ENCODE measurements at regions not wholly inside any gene's neighbourhood (a gene's known extent, or its start where the extent isn't known, plus 50 kb on each side); places are given as distances from the start of the nearest gene placed in this dataset.

DNA sequence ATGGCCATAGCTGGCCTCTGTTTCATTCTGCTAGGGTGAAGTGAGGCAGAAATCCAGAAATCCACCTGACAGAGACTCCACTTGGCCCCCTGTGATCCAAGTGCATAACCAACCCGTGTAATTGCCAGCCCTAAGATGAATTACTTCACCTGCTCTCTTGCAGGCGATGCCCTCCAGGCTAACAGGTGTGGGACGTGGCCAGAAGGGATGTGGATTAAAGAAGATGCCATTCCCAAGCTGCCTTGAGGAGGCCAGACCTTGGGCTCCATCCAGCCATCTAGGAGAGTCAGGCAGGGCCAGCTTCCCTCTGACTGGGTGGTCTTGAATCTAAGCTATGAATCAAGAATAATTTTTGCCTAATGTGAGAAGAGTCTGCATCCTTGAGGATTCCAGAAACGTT is 154.5 kb upstream of the BNIP2 start:
- Histone ChIP-seq H3K4me2 (ENCODE audit: low read length) (no peak overlapping the region), H3K9me2 (ENCODE audit: insufficient read depth) (no peaks in the 10 kb centered on the region), H3K27ac (ENCODE audit: low read depth, low read length) (no peak overlapping the region), H3K79me2 (ENCODE audit: insufficient read depth, low read length) (no peaks in the 10 kb centered on the region), H3K27me3 (ENCODE audit: insufficient read depth, low read length) (peaks cover 56% of the 10 kb centered on the region), H3K9me3 (ENCODE audit: control insufficient read depth in 1 of 2, insufficient read depth in 1 of 2, low read depth in 1 of 2, low read length in 2 of 2) (no peaks in the 10 kb centered on the region), H3K9ac (ENCODE audit: low read length) (no peak overlapping the region), H2AFZ (ENCODE audit: low read depth, low read length, poor library complexity, severe bottlenecking) (no peak overlapping the region), H4K20me1 (ENCODE audit: insufficient read depth) (no peaks in the 10 kb centered on the region), H3K4me1 (ENCODE audit: control insufficient read depth in 1 of 2, insufficient read depth in 2 of 2, low read length in 2 of 2) (no peaks in the 10 kb centered on the region), H3K4me3 (replicated peaks in 1 of 2; ENCODE audit: low read depth in 1 of 2, low read length in 2 of 2) (no peak overlapping the region), H3K36me3 (ENCODE audit: control insufficient read depth in 1 of 2, insufficient read depth in 2 of 2, low read length in 2 of 2) (no peaks in the 10 kb centered on the region)
- TF ChIP-seq CBX3 (IDR thresholded peaks at IDR 0.05; ENCODE audit: low read depth) (no peak), SRF (IDR thresholded peaks at IDR 0.05; ENCODE audit: low read depth) (no peak), EGR1 (IDR thresholded peaks at IDR 0.05; ENCODE audit: low read depth) (no peak), ZFX (IDR thresholded peaks at IDR 0.05) (no peak), YY1 (IDR thresholded peaks at IDR 0.05; ENCODE audit: extremely low read depth, insufficient replicate concordance, low read depth, low read length) (no peak), RAD21 (IDR thresholded peaks at IDR 0.05; ENCODE audit: low read depth) (no peak), CEBPB (IDR thresholded peaks at IDR 0.05; ENCODE audit: low read depth) (no peak), FOSL1 (IDR thresholded peaks at IDR 0.05; ENCODE audit: low read depth) (no peak), POLR2A (IDR thresholded peaks at IDR 0.05; ENCODE audit: borderline replicate concordance, extremely low read depth, insufficient read depth, insufficient read length) (no peak), SP1 (IDR thresholded peaks at IDR 0.05; ENCODE audit: low read depth) (no peak), MAX (IDR thresholded peaks at IDR 0.05) (no peak), TCF7L2 (IDR thresholded peaks at IDR 0.05; ENCODE audit: borderline replicate concordance, extremely low read depth, insufficient read depth, insufficient read length) (no peak), ZNF274 (IDR thresholded peaks at IDR 0.05; ENCODE audit: low read depth, low read length) (no peak), POLR2AphosphoS5 (IDR thresholded peaks at IDR 0.05; ENCODE audit: low read depth, low read length) (no peak)
- TF ChIP-seq, protein P1, sequence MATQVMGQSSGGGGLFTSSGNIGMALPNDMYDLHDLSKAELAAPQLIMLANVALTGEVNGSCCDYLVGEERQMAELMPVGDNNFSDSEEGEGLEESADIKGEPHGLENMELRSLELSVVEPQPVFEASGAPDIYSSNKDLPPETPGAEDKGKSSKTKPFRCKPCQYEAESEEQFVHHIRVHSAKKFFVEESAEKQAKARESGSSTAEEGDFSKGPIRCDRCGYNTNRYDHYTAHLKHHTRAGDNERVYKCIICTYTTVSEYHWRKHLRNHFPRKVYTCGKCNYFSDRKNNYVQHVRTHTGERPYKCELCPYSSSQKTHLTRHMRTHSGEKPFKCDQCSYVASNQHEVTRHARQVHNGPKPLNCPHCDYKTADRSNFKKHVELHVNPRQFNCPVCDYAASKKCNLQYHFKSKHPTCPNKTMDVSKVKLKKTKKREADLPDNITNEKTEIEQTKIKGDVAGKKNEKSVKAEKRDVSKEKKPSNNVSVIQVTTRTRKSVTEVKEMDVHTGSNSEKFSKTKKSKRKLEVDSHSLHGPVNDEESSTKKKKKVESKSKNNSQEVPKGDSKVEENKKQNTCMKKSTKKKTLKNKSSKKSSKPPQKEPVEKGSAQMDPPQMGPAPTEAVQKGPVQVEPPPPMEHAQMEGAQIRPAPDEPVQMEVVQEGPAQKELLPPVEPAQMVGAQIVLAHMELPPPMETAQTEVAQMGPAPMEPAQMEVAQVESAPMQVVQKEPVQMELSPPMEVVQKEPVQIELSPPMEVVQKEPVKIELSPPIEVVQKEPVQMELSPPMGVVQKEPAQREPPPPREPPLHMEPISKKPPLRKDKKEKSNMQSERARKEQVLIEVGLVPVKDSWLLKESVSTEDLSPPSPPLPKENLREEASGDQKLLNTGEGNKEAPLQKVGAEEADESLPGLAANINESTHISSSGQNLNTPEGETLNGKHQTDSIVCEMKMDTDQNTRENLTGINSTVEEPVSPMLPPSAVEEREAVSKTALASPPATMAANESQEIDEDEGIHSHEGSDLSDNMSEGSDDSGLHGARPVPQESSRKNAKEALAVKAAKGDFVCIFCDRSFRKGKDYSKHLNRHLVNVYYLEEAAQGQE (IDR thresholded peaks at IDR 0.05; ENCODE audit: low read depth) = no peak
- intact Hi-C loops (cut with micrococcal nuclease) = no loop called here
- BruUV-seq (replicated peaks) = no TSS peak
- ChIA-PET POLR2A (no interaction called here), RAD21 (ENCODE audit: low non-redundant PET in 1 of 2, low total read pairs in 2 of 2, uncharacterized antibody in 2 of 2, unreplicated experiment in 2 of 2) (no interaction called here), CTCF (no interaction called here)
- DNase-seq (ENCODE audit: low read depth, low spot score) (no peak), ATAC-seq (no peak)

All from HCT116 (cell line).